Germinal center (tissue), 1 donor: ENCODE measurements at regions not wholly inside any gene's neighbourhood (a gene's known extent, or its start where the extent isn't known, plus 50 kb on each side); places are given as distances from the start of the nearest gene placed in this dataset.

ENCODE experiments used
- DNase-seq: peaks from one replicate; pipeline ENCODE4 v3.0.0; 2012; ENCODE audit warnings: mixed read lengths, low spot score

GRCh38 chr13:53499576-53500133 is 471.0 kb downstream of the OLFM4 start:
- no peak for DNase-seq

- no peak for DNase-seq
These were observed 472.8 kb downstream of the OLFM4 start for GRCh38 chr13:53501387-53501786.

- DNase-seq = no peak
These were observed 479.1 kb downstream of the OLFM4 start for GRCh38 chr13:53507741-53508140.

GRCh38 chr13:53512635-53513034 is 484.0 kb downstream of the OLFM4 start:
- DNase-seq = no peak

- DNase-seq = no peak
These were observed 484.6 kb downstream of the OLFM4 start for GRCh38 chr13:53513226-53513625.

GRCh38 chr13:53520132-53520531 is 491.5 kb downstream of the OLFM4 start:
- no peak for DNase-seq

- DNase-seq = no peak
These were observed 493.4 kb downstream of the OLFM4 start for GRCh38 chr13:53522034-53522433.

GRCh38 chr13:53537586-53537985 is 509.0 kb downstream of the OLFM4 start:
- DNase-seq = no peak

- DNase-seq = no peak
These were observed 516.8 kb downstream of the OLFM4 start for GRCh38 chr13:53545340-53545941.

GRCh38 chr13:53560556-53560955 is 531.9 kb downstream of the OLFM4 start:
- no peak for DNase-seq

- DNase-seq = no peak
These were observed 533.8 kb downstream of the OLFM4 start for GRCh38 chr13:53562419-53562818.

GRCh38 chr13:53568491-53568890 is 539.9 kb downstream of the OLFM4 start:
- no peak for DNase-seq

- DNase-seq = no peak
These were observed 540.8 kb downstream of the OLFM4 start for GRCh38 chr13:53569453-53569852.

- DNase-seq = no peak
These were observed 572.5 kb downstream of the OLFM4 start for GRCh38 chr13:53601113-53601512.

GRCh38 chr13:53605326-53605725 is 576.7 kb downstream of the OLFM4 start:
- DNase-seq = no peak

GRCh38 chr13:53612200-53612599 is 583.6 kb downstream of the OLFM4 start:
- DNase-seq = no peak

- DNase-seq = no peak
These were observed 593.8 kb downstream of the OLFM4 start for GRCh38 chr13:53622456-53622855.

GRCh38 chr13:53623146-53623545 is 594.5 kb downstream of the OLFM4 start:
- no peak for DNase-seq

- DNase-seq = no peak
These were observed 602.9 kb downstream of the OLFM4 start for GRCh38 chr13:53631511-53631910.

- DNase-seq = no peak
These were observed 609.4 kb downstream of the OLFM4 start for GRCh38 chr13:53638040-53638439.

- DNase-seq = no peak
These were observed 613.7 kb downstream of the OLFM4 start for GRCh38 chr13:53642306-53642705.

GRCh38 chr13:53648673-53649072 is 620.1 kb downstream of the OLFM4 start:
- DNase-seq = no peak

GRCh38 chr13:53672005-53672404 is 643.4 kb downstream of the OLFM4 start:
- DNase-seq = no peak

- DNase-seq = no peak
These were observed 654.5 kb downstream of the OLFM4 start for GRCh38 chr13:53683146-53683545.
